ENCODE measurements at regions not wholly inside any gene's neighbourhood (a gene's known extent, or its start where the extent isn't known, plus 50 kb on each side); places are given as distances from the start of the nearest gene placed in this dataset.
"Not testable (repeated sequence)": the region's sequence is repeated elsewhere in the genome, so short reads cannot be mapped to it uniquely, and the experiment has no call there.

DNA sequence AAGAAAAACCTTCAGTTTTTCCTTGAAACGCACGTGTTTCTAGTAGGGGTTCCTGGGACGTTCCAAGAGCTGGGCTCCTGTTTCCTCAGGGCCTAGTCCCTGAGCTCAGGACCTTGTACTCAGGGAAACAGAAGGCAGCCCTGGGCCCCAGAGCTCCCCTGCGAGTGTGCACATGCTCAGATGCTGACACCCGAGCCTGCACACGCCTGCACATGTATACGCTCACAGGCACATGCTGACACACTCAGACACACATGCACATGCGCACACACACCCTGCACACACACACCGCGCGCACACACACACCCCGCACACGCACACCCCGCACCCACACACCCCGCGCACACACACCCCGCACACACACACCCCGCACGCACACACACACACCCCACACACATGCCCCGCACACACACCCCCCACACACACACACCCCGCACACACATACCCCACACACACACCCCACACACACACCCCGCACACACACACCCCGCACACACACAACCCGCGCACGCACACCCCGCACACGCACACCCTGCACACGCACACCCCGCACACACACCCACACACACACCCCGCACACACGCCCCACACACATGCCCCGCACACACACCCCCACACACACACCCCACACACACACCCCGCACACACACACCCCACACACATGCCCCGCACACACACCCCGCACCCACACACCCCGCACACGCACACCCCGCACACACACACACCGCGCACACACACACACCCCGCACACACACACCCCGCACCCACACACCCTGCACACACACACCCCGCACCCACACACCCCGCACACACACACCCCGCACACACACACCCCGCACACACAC lies 52.2 kb downstream of the CALML3 start:
- DNase-seq (ENCODE audit: low spot score) = no peak

DNA sequence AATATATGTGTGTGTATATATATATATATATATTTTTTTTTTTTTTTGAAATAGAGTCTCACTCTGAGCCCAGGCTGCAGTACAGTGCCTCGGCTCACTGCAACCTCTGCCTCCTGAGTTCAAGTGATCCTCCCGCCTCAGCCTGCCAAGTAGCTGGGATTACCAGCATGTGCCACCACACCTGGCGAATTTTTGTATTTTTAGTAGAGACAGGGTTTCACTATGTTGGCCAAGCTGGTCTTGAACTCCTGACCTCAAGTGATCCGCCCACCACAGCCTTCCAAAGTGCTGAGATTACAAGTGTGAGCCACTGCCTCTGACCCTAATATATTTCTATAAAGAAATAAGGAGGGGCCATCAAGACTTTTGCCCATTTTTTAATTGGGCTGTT lies 55.3 kb downstream of the CALML3 start:
- not testable (repeated sequence) for DNase-seq (ENCODE audit: low spot score)

DNA sequence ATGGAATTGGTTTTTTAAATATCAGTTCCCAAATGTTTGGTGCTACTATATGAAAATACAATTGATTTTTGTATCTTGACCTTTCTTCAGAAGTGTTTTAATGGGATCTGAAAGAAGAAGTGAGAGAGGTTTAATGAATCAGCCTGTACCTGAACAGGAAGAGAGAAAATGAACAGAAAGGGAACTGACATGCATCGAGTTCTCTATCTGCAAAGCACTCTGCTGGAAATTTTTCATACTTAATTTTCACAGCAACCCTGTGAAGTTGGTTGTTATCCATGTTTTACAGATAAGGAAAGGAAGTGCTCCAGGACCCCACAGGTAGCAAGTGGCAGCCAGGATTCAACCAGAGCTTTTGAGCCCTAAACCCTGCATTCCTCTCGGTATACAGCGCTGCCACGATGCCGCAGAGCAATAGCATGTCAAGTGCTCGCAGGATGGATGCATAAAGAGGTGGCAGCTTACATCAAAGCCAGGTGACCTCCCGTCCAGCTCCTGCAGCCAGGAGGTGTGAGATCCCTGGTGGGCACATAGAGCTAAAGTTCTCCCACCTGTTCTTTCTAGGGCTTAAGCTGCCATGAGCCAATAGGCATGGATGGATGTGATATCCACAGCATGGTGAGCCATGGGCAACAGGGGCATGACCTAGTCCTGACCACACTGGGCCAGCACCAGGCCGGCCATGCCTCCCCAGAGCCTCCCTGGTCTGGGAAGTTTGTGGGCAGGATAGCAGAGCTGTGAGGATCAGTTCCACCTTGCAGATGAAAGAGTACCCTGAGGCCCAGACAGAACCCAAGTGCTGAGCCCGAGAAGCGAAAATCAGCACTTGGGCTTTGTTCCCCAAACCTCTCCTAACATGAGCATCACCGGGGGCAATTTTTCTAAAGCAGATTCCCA lies 57.2 kb downstream of the CALML3 start:
- DNase-seq (ENCODE audit: low spot score) = no peak

DNA sequence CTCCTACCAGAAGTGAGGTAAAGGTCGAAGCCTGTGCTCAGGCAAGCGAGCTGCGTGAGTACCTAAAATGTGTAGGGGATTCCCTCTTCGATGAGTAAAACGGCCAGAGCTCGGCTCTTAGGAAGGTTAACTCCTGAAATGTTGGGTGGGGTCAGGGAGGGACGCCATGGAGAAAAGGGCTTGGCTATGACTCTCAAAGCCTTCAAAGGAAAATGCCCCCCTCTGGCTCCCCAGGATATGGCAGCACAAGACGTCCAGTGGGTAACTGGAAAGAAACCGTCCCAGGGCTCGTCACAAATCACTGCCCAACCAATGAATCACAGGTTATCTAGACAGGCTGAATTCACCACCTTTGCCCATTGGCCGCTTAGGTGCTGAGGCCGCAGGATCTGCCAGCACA lies 58.0 kb downstream of the CALML3 start:
- no peak for DNase-seq (ENCODE audit: low spot score)

DNA sequence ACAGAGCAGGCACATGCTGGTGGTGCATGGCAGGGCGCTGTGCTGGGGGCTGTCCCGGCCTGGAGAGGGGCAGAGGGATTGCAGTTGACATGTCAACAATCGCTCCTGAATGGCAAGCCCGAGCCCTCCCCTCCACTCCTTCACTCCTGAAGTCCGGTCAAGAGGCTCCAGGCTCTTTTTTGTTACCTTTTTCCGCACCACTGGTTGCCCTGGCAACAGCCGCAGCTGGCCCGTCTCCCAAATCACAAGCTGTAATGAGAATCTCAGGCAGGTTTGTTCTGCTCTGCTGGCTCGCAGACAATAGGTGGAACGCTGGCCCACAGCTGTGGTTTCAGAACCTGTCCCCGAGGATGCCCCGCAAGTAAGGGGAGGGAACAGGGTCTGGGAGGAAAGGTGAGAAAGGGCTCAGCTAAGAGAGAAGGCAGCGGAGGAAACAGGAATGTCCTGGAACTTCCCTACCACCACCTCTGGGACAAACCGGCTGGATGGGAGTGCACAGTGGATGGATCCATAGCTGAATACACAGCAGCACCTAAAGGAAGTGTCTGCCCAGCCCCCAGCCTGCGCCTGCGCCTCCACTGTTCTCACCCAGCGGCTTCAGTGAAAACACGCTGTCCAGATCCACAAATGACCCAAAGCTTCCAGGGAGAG lies 58.9 kb downstream of the CALML3 start:
- no peak for DNase-seq (ENCODE audit: low spot score)

DNA sequence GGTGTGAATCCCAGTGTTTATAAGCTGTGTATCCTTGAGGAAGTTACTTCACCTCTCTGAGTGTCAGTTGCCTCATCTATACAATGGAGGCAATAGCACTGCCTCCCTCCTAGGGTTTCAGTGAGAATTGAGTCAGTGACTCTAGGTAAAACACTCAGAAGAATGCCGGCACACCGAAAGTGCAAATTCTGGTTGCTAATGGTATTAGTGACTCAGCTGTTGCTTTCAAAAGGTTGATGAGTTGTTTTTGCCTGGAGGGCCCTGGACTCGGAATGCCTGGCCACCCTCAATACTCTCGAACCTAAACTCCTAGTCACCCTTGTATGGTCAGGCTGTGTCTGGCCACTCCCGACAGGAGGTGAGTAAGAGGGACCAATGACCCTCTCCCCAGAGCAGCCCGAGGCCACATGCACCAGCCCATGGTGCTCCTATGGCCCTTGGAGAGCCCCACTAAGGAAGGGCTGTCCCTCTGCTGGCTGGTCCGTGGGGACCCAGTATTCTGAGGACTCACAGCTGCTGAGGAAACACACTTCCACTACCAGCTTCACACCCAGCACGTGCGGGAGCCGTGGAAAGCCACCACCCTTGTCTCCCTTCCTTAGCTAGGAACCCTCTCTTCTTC lies 60.2 kb downstream of the CALML3 start:
- DNase-seq (ENCODE audit: low spot score) = peak; percentile 58

DNA sequence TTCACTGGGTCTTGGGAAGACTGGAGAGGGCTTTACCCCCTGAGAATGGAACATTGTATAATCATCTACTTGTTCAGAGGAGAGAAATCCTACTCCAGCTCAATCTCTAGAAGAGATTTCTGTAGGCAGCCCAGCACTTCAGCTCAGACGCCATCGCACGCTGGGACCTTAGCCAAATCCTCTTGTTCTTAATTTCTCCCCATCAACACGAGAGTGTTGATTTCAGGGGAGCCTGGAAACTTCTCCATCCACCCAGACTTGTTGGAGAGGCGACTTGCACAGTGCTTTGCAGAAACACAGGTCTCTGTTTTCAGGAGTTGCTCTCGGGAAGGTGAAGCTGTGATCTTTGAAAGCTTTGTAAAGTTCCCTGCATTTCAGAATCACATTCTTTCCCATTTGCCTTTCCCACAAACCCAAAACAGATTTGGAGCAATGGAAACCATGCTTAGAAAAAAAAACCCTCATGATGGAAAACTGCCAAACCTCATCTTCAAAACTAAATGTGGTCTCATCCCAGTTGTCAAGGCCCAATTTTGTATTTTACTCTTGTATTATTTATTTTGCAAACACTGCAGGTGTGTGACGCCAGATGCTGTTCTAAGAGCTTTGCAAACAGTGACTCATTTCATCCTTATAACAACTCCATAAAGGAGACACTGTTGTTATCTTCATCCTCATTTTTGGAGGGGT lies 60.9 kb downstream of the CALML3 start:
- DNase-seq (ENCODE audit: low spot score) = no peak

DNA sequence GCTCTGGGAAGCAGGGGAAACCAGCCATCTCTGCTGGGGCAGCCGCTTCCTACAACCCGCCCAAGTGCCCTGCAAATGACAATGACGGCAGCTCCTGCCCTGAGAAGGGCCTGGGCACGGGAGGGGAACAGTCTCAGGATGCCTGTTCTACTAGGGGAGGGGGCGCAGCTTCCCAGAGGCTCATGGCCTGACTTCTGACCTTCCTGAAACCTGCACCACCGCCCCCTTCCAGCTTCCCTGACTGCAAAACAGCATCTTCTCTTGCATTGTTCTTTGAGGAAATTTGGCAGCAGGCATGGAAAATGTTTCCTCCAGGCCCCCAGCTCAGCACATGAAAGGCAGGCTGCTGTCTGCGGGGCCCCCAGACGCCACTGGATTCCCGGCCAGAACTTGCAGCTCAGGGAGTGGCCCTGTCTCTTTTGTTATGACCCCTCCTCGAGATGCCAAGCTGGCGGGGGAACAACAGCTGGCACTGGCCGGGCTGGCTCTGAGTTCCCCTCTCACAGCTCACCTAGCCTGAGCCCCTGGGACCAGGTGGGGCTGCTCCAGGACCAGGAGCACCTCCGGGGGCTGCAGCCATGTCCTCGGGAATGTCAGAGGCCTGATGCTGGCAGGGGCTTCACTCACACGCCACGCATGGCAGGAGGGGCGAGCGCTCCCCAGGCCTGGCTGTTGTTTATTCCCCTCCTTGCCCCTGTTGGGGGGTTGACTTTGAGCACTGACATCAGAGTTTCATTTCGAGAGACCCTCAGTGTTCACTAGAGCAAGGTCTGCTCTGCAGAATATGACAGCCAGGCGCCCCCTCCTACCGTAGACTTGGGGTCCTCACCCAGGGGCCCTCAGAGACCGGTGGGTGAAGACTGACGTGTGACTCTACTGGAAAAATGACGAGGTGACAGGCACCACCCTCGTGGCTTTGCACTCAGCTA lies 62.7 kb downstream of the CALML3 start:
- DNase-seq (ENCODE audit: low spot score) = no peak

DNA sequence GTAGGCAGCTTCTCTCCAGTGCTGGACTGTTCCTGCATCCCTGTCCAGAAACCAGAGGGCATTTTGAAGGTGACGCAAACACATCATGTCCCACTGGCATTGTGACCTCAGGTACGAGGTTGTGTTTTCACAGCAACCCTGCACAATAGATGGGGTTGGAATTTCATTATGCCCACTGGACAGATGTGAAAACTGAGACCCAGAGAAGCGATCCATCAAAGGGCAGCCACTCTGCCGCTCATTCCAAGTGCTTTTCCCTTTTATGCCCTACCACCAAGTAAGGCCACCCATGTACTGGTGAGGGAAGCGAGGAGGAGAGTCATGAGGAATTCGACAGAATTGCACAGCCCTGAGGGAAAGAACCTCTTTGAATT lies 63.3 kb downstream of the CALML3 start:
- no peak for DNase-seq (ENCODE audit: low spot score)

DNA sequence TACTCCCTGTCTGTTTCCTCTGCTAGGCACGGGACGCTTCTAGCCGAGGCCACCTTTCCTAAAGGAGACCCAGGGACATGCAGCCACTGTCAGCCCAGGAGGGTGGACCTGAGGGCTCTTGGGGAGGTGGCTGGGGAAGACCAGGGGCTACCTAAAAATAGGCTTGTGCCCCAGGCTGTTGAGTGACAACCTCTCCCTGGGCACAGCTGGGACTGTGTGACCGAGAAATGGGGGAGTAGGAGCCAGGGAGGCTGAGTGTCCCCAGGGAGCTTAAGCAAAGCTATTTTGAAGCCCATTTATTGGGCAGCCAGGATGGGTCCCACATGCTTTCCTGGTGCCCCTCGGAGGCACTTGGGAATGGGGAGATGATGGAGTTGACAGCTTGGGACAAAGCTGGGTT lies 63.8 kb downstream of the CALML3 start:
- DNase-seq (ENCODE audit: low spot score) = no peak
